Gastrocnemius medialis (tissue), 4 donors: ENCODE measurements at regions not wholly inside any gene's neighbourhood (a gene's known extent, or its start where the extent isn't known, plus 50 kb on each side); places are given as distances from the start of the nearest gene placed in this dataset.

ENCODE experiments used
- ATAC-seq, 2 donors: fragments of 150-250 bp; one replicate each; pipeline ENCODE4 v1.9.1; 2016
- DNase-seq, 2 donors: peaks; one replicate each; pipeline ENCODE4 v3.0.0-alpha.2; 2019
- H3K27ac ChIP-seq, 4 donors: fragments of 200-600 bp; sonication (generic); 1 replicate in 1 of 4; 2 replicates in 3 of 4; pipeline ENCODE4 v1.5.1; 2016 to 2018; ENCODE audit warnings: mild to moderate bottlenecking in 2 of 4, moderate library complexity in 1 of 4
- H3K27me3 ChIP-seq, 3 donors: fragments of 200-600 bp; sonication (generic) in 2 of 3; 1 replicate in 1 of 3; 2 replicates in 2 of 3; pipeline versions ENCODE4 v1.5.1 to v1.6.0; 2016 to 2019; ENCODE audit warnings: mild to moderate bottlenecking in 1 of 3, moderate library complexity in 1 of 3
- H3K36me3 ChIP-seq, 2 donors: fragments of 200-600 bp; sonication (generic) in 1 of 2; one replicate each; pipeline ENCODE4 v1.5.1; 2017 to 2018
- H3K4me1 ChIP-seq, 2 donors: fragments of 200-600 bp; sonication (generic) in 1 of 2; one replicate each; pipeline ENCODE4 v1.5.1; 2016 to 2017; ENCODE audit warnings: mild to moderate bottlenecking in 2 of 2
- H3K4me3 ChIP-seq, 4 donors: fragments of 200-600 bp; sonication (generic) in 3 of 4; 1 replicate in 1 of 4; 2 replicates in 3 of 4; pipeline ENCODE4 v1.5.1; 2016 to 2019; ENCODE audit warnings: mild to moderate bottlenecking in 2 of 4
- H3K9me3 ChIP-seq, 3 donors: fragments of 200-600 bp; sonication (generic) in 2 of 3; 1 replicate in 1 of 3; 2 replicates in 2 of 3; pipeline ENCODE4 v1.5.1; 2016 to 2019
- POLR2A ChIP-seq, 2 donors: fragments of 450-650 bp; IDR thresholded peaks; one replicate each; pipeline ENCODE4 v1.6.1; 2017; ENCODE audit warnings: antibody characterized with exemption in 2 of 2, mild to moderate bottlenecking in 2 of 2, moderate library complexity in 2 of 2
- in situ Hi-C, 4 donors: fragments of 200-750 bp; cut with MboI; loops; one replicate each; pipeline versions ENCODE4 v1.15.0 to v1.8.0; 2017; ENCODE audit warnings: low sequenced_read_pairs in 4 of 4
- intact Hi-C: fragments of 100-400 bp; cut with DNase I; formaldehyde crosslinking; loops from one replicate; pipeline ENCODE4 v1.15.1; 2023; ENCODE audit warnings: low total_unique reads
- TF ChIP-seq, protein P1 (sequence below), 5 experiments: fragments of 450-650 bp in 3 of 5; fragments of 200-600 bp in 2 of 5; sonication (generic) in 2 of 5; IDR thresholded peaks in 4 of 5; conservative IDR thresholded peaks in 1 of 5; 1 replicate in 4 of 5; 2 replicates in 1 of 5; pipeline ENCODE4 v1.5.1; 2016 to 2019; ENCODE audit warnings: antibody characterized with exemption in 5 of 5, mild to moderate bottlenecking in 3 of 5, moderate library complexity in 3 of 5

GRCh38 chr16:86121374-86122010 lies 222.5 kb downstream of the IRF8 start:
- peaks cover 6 to 30% (median 13%) of the 10 kb centered on the region in 3 donors for H3K27me3 ChIP-seq
- intact Hi-C loops: no loop called here
- in situ Hi-C loops: no loop called here
- no peak overlapping the region for H3K27ac ChIP-seq
- no peak overlapping the region for H3K4me3 ChIP-seq
- DNase-seq: no peak
- no peaks in the 10 kb centered on the region for H3K9me3 ChIP-seq
- H3K36me3 ChIP-seq: no peaks in the 10 kb centered on the region
- TF ChIP-seq, protein P1, sequence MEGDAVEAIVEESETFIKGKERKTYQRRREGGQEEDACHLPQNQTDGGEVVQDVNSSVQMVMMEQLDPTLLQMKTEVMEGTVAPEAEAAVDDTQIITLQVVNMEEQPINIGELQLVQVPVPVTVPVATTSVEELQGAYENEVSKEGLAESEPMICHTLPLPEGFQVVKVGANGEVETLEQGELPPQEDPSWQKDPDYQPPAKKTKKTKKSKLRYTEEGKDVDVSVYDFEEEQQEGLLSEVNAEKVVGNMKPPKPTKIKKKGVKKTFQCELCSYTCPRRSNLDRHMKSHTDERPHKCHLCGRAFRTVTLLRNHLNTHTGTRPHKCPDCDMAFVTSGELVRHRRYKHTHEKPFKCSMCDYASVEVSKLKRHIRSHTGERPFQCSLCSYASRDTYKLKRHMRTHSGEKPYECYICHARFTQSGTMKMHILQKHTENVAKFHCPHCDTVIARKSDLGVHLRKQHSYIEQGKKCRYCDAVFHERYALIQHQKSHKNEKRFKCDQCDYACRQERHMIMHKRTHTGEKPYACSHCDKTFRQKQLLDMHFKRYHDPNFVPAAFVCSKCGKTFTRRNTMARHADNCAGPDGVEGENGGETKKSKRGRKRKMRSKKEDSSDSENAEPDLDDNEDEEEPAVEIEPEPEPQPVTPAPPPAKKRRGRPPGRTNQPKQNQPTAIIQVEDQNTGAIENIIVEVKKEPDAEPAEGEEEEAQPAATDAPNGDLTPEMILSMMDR (IDR thresholded peaks at IDR 0.05 in 4 of 5, conservative IDR thresholded peaks at IDR 0.05 in 1 of 5): no peak
- ATAC-seq: no peak
- no peaks in the 10 kb centered on the region for H3K4me1 ChIP-seq

- ATAC-seq: no peak
- in situ Hi-C loops: no loop called here
- H3K4me1 ChIP-seq: no peaks in the 10 kb centered on the region
- no peak for DNase-seq
- H3K27me3 ChIP-seq: peaks cover 6 to 25% (median 13%) of the 10 kb centered on the region in 3 donors
- no peak overlapping the region for H3K27ac ChIP-seq
- TF ChIP-seq, protein P1 (IDR thresholded peaks at IDR 0.05 in 4 of 5, conservative IDR thresholded peaks at IDR 0.05 in 1 of 5): no peak
- no peak for TF ChIP-seq POLR2A (IDR thresholded peaks at IDR 0.05)
- no peak overlapping the region for H3K4me3 ChIP-seq
- H3K36me3 ChIP-seq: no peaks in the 10 kb centered on the region
- intact Hi-C loops: no loop called here
- H3K9me3 ChIP-seq: no peaks in the 10 kb centered on the region
Measured at GRCh38 chr16:86122681-86123342, 223.8 kb downstream of the IRF8 start.

- in situ Hi-C loops (no loop called here), intact Hi-C loops (no loop called here)
- no peak for ATAC-seq
- Histone ChIP-seq H3K27me3 (peaks cover 6 to 21% (median 8%) of the 10 kb centered on the region in 3 donors), H3K27ac (no peak overlapping the region), H3K4me3 (no peak overlapping the region), H3K36me3 (no peaks in the 10 kb centered on the region), H3K9me3 (no peaks in the 10 kb centered on the region), H3K4me1 (no peaks in the 10 kb centered on the region)
- no peak for DNase-seq
- TF ChIP-seq, protein P1 (IDR thresholded peaks at IDR 0.05 in 4 of 5, conservative IDR thresholded peaks at IDR 0.05 in 1 of 5): no peak
- no peak for TF ChIP-seq POLR2A (IDR thresholded peaks at IDR 0.05)
Measured at GRCh38 chr16:86124321-86124720, 225.4 kb downstream of the IRF8 start.

- TF ChIP-seq, protein P1 (IDR thresholded peaks at IDR 0.05 in 4 of 5, conservative IDR thresholded peaks at IDR 0.05 in 1 of 5): no peak
- no peak for TF ChIP-seq POLR2A (IDR thresholded peaks at IDR 0.05)
- no peak for DNase-seq
- no peaks in the 10 kb centered on the region for H3K4me1 ChIP-seq
- peaks cover 5 to 21% (median 6%) of the 10 kb centered on the region in 3 donors for H3K27me3 ChIP-seq
- no peaks in the 10 kb centered on the region for H3K9me3 ChIP-seq
- intact Hi-C loops: no loop called here
- in situ Hi-C loops: no loop called here
- no peak for ATAC-seq
- no peak overlapping the region for H3K27ac ChIP-seq
- no peak overlapping the region for H3K4me3 ChIP-seq
- H3K36me3 ChIP-seq: no peaks in the 10 kb centered on the region
Measured at GRCh38 chr16:86126891-86127290, 227.9 kb downstream of the IRF8 start.
